ENCODE measurements at regions not wholly inside any gene's neighbourhood (a gene's known extent, or its start where the extent isn't known, plus 50 kb on each side); places are given as distances from the start of the nearest gene placed in this dataset.

GRCh38 chr14:101706509-101707067, 54.9 kb upstream of the PPP2R5C start:
- no peak for DNase-seq

- peak; percentile 91 for DNase-seq
Measured at GRCh38 chr14:101707068-101707842, 54.3 kb upstream of the PPP2R5C start.

- DNase-seq: no peak
Measured at GRCh38 chr14:101707863-101708620, 53.5 kb upstream of the PPP2R5C start.

GRCh38 chr14:101708853-101709532, 52.5 kb upstream of the PPP2R5C start:
- no peak for DNase-seq

- DNase-seq: no peak
Measured at GRCh38 chr14:101709533-101709881, 52.0 kb upstream of the PPP2R5C start.

DNA sequence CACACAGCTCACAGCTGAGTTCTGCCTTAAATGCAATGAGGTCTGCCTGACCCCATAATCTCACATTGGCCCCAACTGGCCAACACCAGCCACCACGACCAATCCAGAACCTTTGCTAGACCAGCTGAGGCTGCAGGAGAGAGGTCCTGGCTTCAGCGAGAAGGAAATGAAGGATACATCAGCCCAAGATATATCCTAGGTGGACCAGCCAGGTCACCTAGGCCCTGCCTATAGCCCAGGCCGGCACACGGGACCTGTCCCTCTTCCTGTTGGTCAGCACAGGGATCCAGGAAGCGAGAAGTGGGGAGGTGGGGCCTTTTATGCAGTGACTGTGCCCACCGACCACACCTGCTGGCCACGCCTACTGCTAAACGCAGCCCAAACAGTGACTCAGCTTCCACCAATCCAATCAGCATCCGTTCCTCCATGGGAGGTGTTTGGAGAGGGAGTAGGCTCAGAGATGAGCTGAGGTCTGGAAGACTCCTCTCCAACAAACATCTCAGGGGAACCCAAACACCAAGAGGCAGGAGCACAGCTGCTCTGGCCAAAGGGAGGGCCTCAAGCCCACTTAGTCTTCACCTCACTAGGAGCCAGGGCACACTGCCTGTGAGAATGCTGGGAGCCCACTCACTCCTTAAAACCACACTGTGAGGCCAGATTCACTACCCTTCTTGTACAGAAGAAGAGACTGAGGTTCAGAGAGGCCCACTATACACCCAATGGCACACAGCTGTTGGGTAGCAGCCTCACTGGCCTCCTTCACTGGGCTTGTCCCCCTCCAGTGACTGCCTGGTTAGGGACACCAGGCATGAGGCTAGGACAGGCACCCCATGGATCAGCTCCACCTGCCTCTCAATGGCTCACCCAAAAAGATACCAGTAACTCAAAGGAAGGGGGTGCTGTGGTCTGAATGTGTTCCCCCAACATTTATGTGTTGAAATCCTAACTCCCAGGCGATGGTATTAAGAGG, 51.3 kb upstream of the PPP2R5C start:
- no peak for DNase-seq

GRCh38 chr14:101711041-101711856, 50.3 kb upstream of the PPP2R5C start:
- peak; percentile 7 for DNase-seq
